PFSK-1 (cell line): ENCODE measurements at regions not wholly inside any gene's neighbourhood (a gene's known extent, or its start where the extent isn't known, plus 50 kb on each side); places are given as distances from the start of the nearest gene placed in this dataset.

Source experiments
- FOXP2 ChIP-seq: optimal IDR thresholded peaks from 2 replicates; pipeline ENCODE3; 2011; ENCODE audit warnings: borderline replicate concordance, control low read depth, inconsistent platforms; ENCODE audit not compliant: insufficient read depth; ENCODE audit errors: extremely low read length, extremely low read depth
- POLR2AphosphoS5 ChIP-seq: IDR thresholded peaks from 2 replicates; pipeline ENCODE4 v1.6.1; 2012; ENCODE audit warnings: low read depth, mild to moderate bottlenecking, control low read depth, low read length, moderate library complexity
- REST ChIP-seq, 2 experiments: IDR thresholded peaks; 2 replicates each; pipeline versions ENCODE4 v1.6.1 to v1.8.0; 2011 to 2012; ENCODE audit warnings: low read depth in 2 of 2, low read length in 2 of 2, control low read depth in 1 of 2, inconsistent platforms in 1 of 2, mild to moderate bottlenecking in 1 of 2, moderate library complexity in 1 of 2; ENCODE audit not compliant: insufficient read depth in 1 of 2
- SIN3A ChIP-seq: IDR thresholded peaks from 2 replicates; pipeline ENCODE4 v1.6.1; 2012; ENCODE audit warnings: mild to moderate bottlenecking, low read length, moderate library complexity, borderline replicate concordance; ENCODE audit not compliant: insufficient read depth
- TAF1 ChIP-seq: IDR thresholded peaks from 2 replicates; pipeline ENCODE4 v1.6.1; 2012; ENCODE audit warnings: low read length, control low read depth, borderline replicate concordance; ENCODE audit not compliant: insufficient read depth

GRCh38 chr20:40393197-40394079, 295.6 kb downstream of the MAFB start:
- TF ChIP-seq POLR2AphosphoS5: no peak
- no peak for TF ChIP-seq REST (IDR thresholded peaks at IDR 0.05; ENCODE audit: insufficient read depth in 1 of 2, low read depth in 2 of 2, low read length in 2 of 2)
- TF ChIP-seq SIN3A: no peak
- TF ChIP-seq TAF1: no peak
- TF ChIP-seq FOXP2: no peak
